Stimulated activated CD8-positive, alpha-beta memory T cell treated with anti-CD3 and anti-CD28 coated beads, Interleukin-4, amount 100 ng/mL, for 24 hours (primary cell): ENCODE measurements at regions not wholly inside any gene's neighbourhood (a gene's known extent, or its start where the extent isn't known, plus 50 kb on each side); places are given as distances from the start of the nearest gene placed in this dataset.

ENCODE experiments used
- DNase-seq: peaks from one replicate; pipeline ENCODE4 v3.0.0-alpha.2; 2020; ENCODE audit warnings: low read depth

- no peak for DNase-seq
Measured at GRCh38 chr7:1359681-1360485, 99.4 kb downstream of the MICALL2 start.

GRCh38 chr7:1360521-1360971, 98.7 kb downstream of the MICALL2 start:
- DNase-seq: no peak

- no peak for DNase-seq
Measured at GRCh38 chr7:1361016-1361755, 98.1 kb downstream of the MICALL2 start.

DNA sequence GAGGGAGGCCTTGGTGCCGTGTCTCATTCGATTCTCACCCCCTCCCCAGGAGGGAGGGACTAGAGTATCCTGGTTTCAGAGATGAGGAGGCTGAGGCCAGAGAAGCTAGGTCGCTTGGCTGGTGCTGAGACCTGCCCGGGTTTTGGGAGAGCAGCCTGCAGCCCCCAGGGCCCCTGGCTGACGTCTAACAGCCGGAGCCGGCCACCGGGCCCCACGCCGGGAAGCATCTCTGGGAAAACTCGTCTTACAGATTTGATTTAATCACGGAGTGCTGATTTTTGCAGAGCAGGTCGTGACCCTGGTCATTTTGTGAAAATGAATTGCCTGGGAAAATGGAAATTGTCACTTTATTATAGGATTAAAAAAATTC, 97.5 kb downstream of the MICALL2 start:
- no peak for DNase-seq

- DNase-seq: no peak
Measured at GRCh38 chr7:1362301-1362700, 97.0 kb downstream of the MICALL2 start.

DNA sequence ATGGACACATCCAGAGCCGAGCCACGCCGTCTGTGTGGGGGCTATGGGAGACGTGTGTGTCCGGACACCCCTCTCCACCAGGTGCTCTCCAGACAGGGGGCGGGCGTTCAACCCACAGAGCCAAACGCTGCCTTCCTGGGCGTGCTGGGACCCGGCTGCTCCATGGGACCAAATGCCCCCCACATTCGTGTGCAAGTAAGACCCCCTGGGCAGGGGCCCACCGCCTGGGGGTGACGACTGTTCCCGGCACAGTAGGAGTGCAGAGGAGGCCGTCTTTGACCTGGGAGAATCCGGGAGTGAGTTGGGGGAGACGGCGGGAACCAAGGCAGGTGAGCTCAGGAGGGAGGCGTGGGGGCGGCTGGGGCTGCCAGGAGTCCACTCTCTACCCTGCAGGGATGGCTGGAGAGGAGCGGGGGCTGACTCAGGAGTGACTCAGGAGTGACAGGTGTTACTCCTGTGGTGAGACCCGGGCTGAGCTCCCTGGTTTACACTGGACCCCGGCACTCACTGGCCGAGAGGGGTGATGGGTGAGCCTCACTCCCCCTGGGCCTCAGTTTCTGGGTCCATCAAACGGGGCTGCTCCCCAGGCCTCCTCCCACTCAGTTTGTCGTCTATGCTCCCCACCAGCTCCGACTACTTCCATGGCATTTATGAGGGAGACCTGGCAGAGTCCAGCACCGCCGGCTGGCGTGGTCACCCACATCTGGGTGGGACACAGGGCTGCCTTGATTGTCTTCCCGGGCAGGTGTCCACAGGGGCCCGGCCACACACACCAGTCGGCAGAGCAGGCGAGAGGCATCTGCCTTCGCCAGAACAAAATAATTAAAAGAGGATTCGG, 95.0 kb downstream of the MICALL2 start:
- no peak for DNase-seq

- DNase-seq: no peak
Measured at GRCh38 chr7:1364906-1365570, 94.2 kb downstream of the MICALL2 start.

DNA sequence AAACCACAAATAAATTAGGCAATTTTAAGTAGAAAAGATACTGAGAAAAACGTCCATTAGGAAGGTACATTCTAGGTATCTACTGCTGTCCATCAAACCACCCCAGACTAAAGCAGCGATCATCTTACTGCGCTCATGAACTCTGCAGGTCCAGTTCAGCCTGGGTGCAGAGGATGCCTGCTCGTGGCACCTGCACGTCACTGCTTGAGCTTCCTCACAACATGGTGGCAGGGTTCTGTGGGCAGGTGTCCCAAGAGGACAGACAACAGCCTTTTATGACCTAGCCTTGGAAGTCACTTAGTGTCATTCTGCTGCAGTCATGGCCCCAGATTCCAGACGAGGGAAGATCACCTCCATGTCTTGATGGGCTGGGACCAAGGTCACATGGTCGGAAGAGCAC, 93.4 kb downstream of the MICALL2 start:
- DNase-seq: no peak

DNA sequence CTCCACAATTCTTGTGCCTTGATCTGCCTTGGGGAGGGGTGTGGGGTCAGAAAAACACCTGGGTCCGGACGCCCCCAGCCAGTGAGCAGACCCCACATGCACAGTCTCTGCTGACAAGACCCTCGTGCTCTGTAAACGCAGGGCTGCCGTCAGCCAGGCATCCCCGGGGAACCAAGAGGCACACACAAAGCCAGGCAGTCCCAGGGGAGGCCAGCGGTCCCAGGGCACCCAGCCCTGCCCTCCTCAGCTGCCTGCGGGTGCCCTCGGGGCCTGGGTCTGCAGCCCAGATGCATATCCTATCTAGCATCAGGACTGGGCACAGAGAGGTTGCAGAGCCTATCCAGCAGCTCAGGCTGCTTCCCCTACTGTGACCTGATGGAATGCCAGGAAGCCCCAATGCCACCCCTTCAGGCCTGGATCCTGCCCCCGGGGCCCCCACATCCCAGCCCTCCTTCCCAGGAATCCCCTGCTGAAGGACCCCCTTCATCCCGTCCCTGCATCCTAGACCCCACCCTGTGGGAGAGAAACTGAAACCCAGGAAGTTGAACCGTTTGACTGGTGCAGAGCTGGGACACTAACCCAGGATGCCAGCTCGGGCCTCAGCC, 92.4 kb downstream of the MICALL2 start:
- no peak for DNase-seq

GRCh38 chr7:1367501-1368183, 91.6 kb downstream of the MICALL2 start:
- DNase-seq: no peak

DNA sequence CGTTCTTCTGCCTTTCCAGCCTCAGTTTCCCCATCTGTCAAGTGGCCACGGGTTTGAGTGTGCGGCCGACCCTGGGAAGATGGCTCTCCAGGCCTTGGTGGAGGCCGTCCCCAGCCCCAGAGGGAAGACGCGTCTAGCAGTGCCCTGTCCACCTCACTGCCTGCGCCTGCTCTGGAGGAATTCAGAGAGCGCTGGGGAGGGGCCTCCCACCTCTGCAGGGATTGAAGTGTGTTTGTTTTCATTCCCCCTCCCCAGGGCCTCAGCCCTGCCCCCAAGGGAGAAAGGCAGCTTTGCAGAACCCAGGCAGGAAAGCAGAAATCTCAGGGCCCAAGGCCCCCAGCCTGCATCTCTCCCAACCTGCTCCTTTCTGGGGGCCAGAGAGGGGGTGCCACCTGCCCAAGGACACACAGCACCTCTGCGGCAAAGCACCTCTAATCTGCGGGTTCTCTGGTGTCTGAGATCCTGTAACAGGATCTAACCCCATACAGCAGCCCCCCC, 91.0 kb downstream of the MICALL2 start:
- DNase-seq: no peak

DNA sequence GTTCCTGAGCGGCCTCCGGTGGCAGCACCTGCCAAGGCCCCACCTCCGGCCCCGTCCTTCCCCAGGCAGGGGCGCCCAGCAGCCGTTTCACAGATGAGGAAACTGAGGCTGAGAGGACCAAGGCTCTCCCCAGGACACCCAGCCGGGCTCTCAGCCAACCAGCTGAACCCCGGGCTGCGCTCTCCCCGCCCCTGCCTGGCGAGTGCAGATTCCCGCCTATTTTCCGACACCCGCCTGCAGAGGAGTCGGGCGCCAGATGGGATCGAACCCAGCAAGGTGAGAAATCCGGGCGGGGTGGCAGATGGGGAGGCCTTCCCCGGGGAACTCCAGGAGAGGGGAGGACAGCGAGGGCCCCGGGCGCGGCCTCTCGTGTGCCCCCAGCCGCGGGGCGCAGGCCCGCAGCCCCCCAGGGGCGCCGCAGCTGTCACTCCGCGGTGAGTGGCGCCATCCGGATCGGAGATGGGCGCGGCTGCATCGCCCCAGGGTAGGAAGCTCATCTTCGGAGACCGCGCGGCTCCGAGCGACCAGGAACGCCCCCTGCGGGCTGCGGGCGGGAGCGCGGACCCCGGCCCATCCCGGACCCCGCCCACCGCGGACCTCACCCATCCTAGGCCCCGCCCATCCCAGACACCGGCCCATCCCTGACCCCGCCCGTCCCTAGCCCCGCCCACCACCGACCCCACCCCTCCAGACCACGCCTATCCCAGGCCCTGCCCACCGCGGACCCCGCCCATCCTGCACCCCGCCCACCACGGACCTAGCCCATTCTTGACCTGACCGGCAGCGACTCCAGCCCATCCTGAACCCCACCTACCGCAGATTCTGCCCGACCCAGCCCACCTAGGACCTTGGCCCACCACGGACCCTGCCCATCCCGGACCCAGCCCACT, 90.3 kb downstream of the MICALL2 start:
- DNase-seq: peak; percentile 10

GRCh38 chr7:1369916-1370657, 89.2 kb downstream of the MICALL2 start:
- no peak for DNase-seq

DNA sequence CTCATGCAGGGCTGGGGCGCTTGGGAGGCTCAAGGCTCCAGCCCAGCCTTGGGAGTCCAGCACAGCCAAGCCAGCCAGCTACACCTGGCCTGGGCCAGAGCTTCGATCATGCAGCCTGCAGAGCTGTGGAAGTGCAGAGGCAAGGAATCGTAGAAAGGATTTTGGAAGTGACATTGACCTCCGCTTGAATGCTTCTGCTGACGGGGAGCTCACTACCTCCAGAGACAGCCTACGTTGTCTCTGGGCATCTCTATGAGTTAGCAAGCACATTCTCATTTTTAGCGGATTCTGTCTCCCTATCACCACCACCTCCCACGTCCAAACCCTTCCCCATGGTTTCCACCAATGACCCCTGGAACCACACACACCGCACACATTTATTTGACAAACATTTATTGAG, 88.5 kb downstream of the MICALL2 start:
- no peak for DNase-seq

DNA sequence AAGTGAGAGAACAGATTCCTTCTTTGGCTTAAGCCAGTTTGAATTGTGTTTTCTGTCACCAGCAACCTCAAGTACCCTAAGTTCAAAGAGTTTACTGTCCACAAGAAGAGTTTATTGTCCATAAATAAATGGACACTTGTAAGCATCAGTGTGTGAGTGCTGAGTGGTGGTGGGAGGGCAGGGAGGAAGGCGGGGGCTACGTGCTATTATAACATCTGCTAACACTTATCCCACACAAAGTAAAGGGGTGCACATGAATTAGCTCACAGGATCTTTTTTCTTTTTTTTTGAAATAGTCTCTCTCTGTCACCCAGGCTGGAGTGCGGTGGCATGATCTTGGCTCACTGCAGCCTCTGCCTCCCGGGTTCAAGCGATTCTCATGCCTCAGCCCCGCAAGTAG, 87.2 kb downstream of the MICALL2 start:
- no peak for DNase-seq

DNA sequence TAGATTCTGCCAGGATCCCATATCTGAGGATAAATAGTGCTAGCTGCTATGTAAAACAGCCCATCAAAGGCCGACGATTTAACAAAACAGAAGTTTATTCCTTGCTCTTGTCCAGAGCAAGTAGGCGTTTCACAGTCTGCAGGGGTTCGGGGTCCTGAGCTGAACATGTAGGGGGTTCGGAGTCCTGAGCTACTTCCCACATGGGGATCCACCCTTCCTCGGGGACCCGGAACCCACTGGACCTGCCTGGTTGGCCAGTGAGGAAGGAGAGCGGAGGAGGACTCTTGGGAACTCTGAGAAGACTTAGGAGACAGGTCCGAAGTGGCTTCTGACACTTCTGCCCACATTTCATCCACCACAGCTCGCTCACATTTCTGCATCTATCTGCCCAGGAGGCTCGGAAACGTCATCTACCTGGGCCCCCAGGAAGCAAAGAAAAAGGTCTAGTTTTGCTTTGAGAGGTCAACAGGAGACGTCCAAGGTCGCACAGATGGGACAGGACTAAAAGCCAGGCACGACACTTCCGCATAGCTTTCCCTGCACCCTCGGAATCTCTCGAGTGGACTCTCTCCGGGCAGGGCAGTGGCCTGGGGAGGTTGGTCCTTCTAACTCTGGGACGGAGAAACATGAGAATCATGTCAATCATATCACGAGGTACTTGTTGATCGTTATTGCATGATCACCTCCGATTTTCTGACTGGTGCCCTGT, 86.4 kb downstream of the MICALL2 start:
- no peak for DNase-seq

DNA sequence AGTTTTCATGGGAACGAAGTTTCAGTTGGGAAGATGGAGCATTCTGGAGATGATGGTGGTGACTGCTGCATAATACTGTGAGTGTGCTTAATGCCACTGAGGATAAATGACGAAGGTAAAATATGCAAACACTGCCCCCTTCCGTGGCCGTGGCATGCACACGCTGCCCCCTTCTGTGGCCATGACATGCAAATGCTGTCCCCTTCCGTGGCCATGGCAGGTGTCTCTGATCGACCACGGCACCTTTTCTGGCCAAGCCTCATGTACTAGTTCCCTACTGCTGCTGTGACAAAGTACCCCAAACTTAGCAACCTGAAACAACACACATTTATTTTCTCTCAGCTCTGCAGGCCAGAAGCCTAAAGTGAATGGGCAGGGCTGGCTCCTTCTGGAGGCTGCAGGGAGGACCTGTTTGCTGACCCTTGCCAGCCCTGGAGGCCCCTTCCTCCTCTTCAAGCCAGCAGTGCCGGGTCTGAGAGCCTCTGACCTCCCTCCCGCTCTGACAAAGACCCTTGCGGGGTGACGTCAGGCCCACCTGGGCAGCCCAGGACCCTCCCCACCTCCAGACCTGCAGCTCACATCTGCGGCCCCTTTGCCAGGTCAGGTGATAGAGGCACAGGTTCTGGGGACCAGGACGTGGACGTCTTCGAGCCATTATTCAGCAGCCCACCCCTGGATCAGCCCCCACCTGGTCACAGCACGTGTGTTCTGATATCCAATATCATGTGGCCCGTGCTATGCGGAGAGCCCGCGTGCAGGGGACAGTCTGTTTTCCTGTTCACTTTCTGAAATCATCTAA, 82.0 kb downstream of the MICALL2 start:
- no peak for DNase-seq
